MCF 10A (cell line): ENCODE measurements at regions not wholly inside any gene's neighbourhood (a gene's known extent, or its start where the extent isn't known, plus 50 kb on each side); places are given as distances from the start of the nearest gene placed in this dataset.
A peak's percentile ranks its signal among the peaks of the same experiment; 100 is the strongest.

Source experiments
- BruUV-seq: library from RNA; stranded (reverse); fragments of 400-500 nt; replicated peaks from 2 replicates; lab custom pipeline; 2021; lab: Mats Ljungman, UMichigan
- CTCF ChIA-PET: fragments of 300-600 bp; sonication (Branson Sonifier 250); formaldehyde crosslinking; extraction: SDS; loops from one replicate; lab custom pipeline; 2021; ENCODE audit warnings: antibody characterized with exemption, inconsistent platforms; lab: Yijun Ruan, JAX
- POLR2A ChIA-PET: fragments of 300-600, 350-650 bp; sonication (Branson Sonifier 250); formaldehyde crosslinking; extraction: SDS; loops from one replicate; lab custom pipeline; 2020; ENCODE audit warnings: antibody characterized with exemption, inconsistent platforms; lab: Yijun Ruan, JAX
- DNase-seq: peaks from one replicate; pipeline ENCODE4 v3.0.0-alpha.2; 2018; ENCODE audit not compliant: unreplicated experiment
- H3K27ac Mint-ChIP-seq: one replicate; pipeline ENCODE4 v1.8.0; 2022; ENCODE audit warnings: mild to moderate bottlenecking, low read depth, mixed read lengths; ENCODE audit not compliant: unreplicated experiment
- H3K27me3 Mint-ChIP-seq: one replicate; pipeline ENCODE4 v1.8.0; 2022; ENCODE audit warnings: mixed read lengths; ENCODE audit not compliant: insufficient read depth, unreplicated experiment
- H3K36me3 Mint-ChIP-seq: one replicate; pipeline ENCODE4 v1.8.0; 2022; ENCODE audit warnings: mild to moderate bottlenecking, moderate library complexity, mixed read lengths; ENCODE audit not compliant: insufficient read depth, unreplicated experiment
- H3K4me1 Mint-ChIP-seq: one replicate; pipeline ENCODE4 v1.8.0; 2022; ENCODE audit warnings: mixed read lengths; ENCODE audit not compliant: insufficient read depth, unreplicated experiment
- H3K4me3 Mint-ChIP-seq: one replicate; pipeline ENCODE4 v1.8.0; 2022; ENCODE audit warnings: mild to moderate bottlenecking, moderate library complexity, mixed read lengths; ENCODE audit not compliant: unreplicated experiment
- H3K9me3 Mint-ChIP-seq: one replicate; pipeline ENCODE4 v1.8.0; 2022; ENCODE audit warnings: mixed read lengths; ENCODE audit not compliant: unreplicated experiment
- intact Hi-C: fragments of 100-400 bp; cut with micrococcal nuclease; formaldehyde crosslinking; loops from 2 replicates; pipeline ENCODE4 v1.14.1; 2022
- TF ChIP-seq, protein P1 (sequence below): fragments of 200-600 bp; IDR thresholded peaks from one replicate; pipeline ENCODE4 v1.8.0; 2022; ENCODE audit warnings: antibody characterized with exemption, mild to moderate bottlenecking; ENCODE audit not compliant: unreplicated experiment

- H3K27ac Mint-ChIP-seq: no peak overlapping the region
- H3K36me3 Mint-ChIP-seq: no peaks in the 10 kb centered on the region
- POLR2A ChIA-PET: interaction anchor here (1.0 kb wide), 1 partner anchor 8 kb away, joined by 3 read pairs; no protein-coding TSS in a partner anchor
- no peak overlapping the region for H3K4me3 Mint-ChIP-seq
- no peaks in the 10 kb centered on the region for H3K9me3 Mint-ChIP-seq
- no peaks in the 10 kb centered on the region for H3K4me1 Mint-ChIP-seq
- intact Hi-C loops: no loop called here
- BruUV-seq: no TSS peak
- no peak for DNase-seq
- TF ChIP-seq, protein P1, sequence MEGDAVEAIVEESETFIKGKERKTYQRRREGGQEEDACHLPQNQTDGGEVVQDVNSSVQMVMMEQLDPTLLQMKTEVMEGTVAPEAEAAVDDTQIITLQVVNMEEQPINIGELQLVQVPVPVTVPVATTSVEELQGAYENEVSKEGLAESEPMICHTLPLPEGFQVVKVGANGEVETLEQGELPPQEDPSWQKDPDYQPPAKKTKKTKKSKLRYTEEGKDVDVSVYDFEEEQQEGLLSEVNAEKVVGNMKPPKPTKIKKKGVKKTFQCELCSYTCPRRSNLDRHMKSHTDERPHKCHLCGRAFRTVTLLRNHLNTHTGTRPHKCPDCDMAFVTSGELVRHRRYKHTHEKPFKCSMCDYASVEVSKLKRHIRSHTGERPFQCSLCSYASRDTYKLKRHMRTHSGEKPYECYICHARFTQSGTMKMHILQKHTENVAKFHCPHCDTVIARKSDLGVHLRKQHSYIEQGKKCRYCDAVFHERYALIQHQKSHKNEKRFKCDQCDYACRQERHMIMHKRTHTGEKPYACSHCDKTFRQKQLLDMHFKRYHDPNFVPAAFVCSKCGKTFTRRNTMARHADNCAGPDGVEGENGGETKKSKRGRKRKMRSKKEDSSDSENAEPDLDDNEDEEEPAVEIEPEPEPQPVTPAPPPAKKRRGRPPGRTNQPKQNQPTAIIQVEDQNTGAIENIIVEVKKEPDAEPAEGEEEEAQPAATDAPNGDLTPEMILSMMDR: no peak
- H3K27me3 Mint-ChIP-seq: no peaks in the 10 kb centered on the region
- CTCF ChIA-PET: no interaction called here
Measured at GRCh38 chr10:31128536-31128935, 96.9 kb upstream of the ZNF438 start.

DNA sequence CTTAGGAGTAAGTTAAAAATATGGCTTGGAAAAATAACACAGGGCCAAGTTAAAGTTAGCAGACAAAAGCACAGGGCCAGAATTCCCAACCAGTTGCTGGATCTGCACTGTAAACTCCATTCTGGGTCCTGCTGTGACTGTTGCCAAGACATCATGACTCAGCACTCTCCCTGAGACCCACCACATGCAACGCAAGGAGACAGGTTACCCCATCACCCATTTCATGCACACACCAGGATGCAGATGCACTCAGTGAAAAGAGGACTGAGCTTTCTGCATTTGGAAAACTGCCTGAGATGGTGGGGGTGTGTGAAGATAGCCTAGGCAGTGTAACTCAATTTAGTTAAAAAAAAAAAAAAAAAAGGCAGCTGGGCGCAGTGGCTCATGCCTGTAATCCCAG, 97.6 kb upstream of the ZNF438 start:
- H3K4me3 Mint-ChIP-seq: no peak overlapping the region
- TF ChIP-seq, protein P1: no peak
- H3K4me1 Mint-ChIP-seq: no peaks in the 10 kb centered on the region

DNA sequence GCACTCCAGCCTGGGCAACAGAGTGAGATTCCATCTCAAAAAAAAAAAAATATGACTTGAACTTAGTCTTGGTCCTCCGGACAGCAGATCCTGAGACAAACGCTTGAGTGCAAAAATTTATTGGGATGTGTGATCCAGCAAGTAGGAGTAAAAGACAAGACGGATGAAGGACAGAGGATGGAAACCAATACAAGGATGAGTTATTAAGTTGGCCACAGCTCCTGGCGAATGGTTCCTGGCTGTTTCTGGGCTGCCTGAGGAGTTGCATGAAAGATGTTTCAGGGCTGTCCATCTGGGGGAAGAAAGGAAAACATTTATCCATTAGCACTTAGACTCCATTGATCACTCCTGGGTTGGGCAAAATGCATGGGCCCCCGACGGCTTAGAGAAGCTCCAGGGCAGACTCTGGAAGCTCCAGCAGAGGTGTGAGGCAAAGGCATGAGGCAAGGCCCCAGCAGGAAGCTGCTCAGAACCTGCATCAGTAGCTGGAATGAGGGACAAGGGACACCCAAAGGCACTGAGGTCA, 98.3 kb upstream of the ZNF438 start:
- no peak for DNase-seq
- TF ChIP-seq, protein P1: no peak
- Mint-ChIP-seq H3K4me1 (no peaks in the 10 kb centered on the region), H3K4me3 (no peak overlapping the region), H3K27ac (no peak overlapping the region), H3K36me3 (no peaks in the 10 kb centered on the region), H3K9me3 (no peaks in the 10 kb centered on the region), H3K27me3 (no peaks in the 10 kb centered on the region)
- POLR2A ChIA-PET: no interaction called here
- intact Hi-C loops: no loop called here
- CTCF ChIA-PET: interaction anchor here (0.6 kb wide), 2 partner anchors 9 to 29 kb away, joined by 3 to 4 read pairs; no protein-coding TSS in a partner anchor
- no TSS peak for BruUV-seq

More for the DNA sequence above, 97.6 kb upstream of the ZNF438 start:
- CTCF ChIA-PET: interaction anchor here (0.6 kb wide), 1 partner anchor 28 kb away, joined by 4 read pairs; no protein-coding TSS in a partner anchor
- Mint-ChIP-seq H3K27ac (no peak overlapping the region), H3K27me3 (no peaks in the 10 kb centered on the region), H3K36me3 (no peaks in the 10 kb centered on the region), H3K9me3 (no peaks in the 10 kb centered on the region)
- intact Hi-C loops: no loop called here
- BruUV-seq: no TSS peak
- POLR2A ChIA-PET: interaction anchor here (1.0 kb wide), 1 partner anchor 8 kb away, joined by 3 read pairs; no protein-coding TSS in a partner anchor
- DNase-seq: peak; percentile 72

DNA sequence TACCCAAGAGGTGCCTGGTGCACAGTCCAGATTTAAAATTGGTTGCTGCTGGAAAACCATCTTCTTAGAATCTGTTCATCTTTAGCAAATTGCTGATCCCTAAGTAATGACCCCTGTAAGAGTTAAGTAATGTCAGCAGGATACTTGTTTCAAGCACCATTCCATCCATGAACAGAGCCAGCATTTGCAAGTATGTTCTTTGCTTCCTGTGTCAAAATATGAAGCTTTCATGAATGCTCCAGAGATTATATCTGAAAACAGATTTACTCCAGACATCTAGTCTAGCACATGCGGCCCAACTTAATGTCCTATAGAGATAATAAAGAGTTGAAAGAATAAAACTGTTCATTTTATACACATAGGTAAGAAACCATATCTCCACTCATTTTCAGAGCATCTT, 98.7 kb upstream of the ZNF438 start:
- intact Hi-C loops: no loop called here
- TF ChIP-seq, protein P1: no peak
- H3K4me1 Mint-ChIP-seq: no peaks in the 10 kb centered on the region
- no peak for DNase-seq
- ChIA-PET CTCF (interaction anchor here (0.6 kb wide), 1 partner anchor 9 kb away, joined by 3 read pairs; no protein-coding TSS in a partner anchor), POLR2A (no interaction called here)
- H3K36me3 Mint-ChIP-seq: no peaks in the 10 kb centered on the region
- H3K27ac Mint-ChIP-seq: no peak overlapping the region
- H3K9me3 Mint-ChIP-seq: no peaks in the 10 kb centered on the region
- no TSS peak for BruUV-seq
- H3K4me3 Mint-ChIP-seq: no peak overlapping the region
- no peaks in the 10 kb centered on the region for H3K27me3 Mint-ChIP-seq
